ENCODE measurements at regions not wholly inside any gene's neighbourhood (a gene's known extent, or its start where the extent isn't known, plus 50 kb on each side); places are given as distances from the start of the nearest gene placed in this dataset.

DNA sequence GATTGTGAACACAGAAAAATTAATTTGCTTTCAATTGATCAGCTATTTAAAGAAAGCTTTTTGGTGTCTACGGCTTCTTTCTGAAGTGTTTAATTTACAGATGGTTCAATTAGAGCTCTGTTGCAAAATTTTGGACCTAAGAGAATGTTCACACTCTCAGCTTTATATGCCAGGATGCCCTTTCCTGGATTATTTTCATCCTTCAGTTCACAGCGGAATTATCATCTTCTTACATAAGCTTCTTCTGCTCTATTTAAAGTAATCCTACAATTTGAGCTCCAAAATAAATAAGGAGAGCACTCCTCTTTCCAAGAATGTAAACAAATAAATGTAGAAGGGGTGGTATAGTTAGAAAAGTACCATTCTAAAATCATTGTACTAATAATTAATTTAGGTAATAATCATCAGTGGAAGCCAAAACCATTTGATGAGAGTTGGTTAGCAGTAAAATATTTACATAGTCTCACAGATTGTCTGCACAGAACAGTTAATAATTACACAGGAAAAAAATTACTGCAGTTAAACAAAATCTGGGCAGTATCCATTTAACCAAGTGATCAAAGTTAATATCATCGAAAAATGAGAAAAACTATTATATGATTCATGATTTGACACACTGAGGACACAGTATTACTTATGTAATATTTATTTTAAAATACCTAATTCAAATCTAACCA, 298.0 kb upstream of the TMEM229A start (continued):
- TF ChIP-seq ZNF331 (CRISPR knock-in tag; IDR thresholded peaks at IDR 0.05; ENCODE audit: low read depth), result no peak
- TF ChIP-seq JUNB (IDR thresholded peaks at IDR 0.05; ENCODE audit: unreplicated experiment), result no peak
- no peak for TF ChIP-seq NANOG (IDR thresholded peaks at IDR 0.05; ENCODE audit: borderline replicate concordance)
- TF ChIP-seq, protein P1, sequence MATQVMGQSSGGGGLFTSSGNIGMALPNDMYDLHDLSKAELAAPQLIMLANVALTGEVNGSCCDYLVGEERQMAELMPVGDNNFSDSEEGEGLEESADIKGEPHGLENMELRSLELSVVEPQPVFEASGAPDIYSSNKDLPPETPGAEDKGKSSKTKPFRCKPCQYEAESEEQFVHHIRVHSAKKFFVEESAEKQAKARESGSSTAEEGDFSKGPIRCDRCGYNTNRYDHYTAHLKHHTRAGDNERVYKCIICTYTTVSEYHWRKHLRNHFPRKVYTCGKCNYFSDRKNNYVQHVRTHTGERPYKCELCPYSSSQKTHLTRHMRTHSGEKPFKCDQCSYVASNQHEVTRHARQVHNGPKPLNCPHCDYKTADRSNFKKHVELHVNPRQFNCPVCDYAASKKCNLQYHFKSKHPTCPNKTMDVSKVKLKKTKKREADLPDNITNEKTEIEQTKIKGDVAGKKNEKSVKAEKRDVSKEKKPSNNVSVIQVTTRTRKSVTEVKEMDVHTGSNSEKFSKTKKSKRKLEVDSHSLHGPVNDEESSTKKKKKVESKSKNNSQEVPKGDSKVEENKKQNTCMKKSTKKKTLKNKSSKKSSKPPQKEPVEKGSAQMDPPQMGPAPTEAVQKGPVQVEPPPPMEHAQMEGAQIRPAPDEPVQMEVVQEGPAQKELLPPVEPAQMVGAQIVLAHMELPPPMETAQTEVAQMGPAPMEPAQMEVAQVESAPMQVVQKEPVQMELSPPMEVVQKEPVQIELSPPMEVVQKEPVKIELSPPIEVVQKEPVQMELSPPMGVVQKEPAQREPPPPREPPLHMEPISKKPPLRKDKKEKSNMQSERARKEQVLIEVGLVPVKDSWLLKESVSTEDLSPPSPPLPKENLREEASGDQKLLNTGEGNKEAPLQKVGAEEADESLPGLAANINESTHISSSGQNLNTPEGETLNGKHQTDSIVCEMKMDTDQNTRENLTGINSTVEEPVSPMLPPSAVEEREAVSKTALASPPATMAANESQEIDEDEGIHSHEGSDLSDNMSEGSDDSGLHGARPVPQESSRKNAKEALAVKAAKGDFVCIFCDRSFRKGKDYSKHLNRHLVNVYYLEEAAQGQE (IDR thresholded peaks at IDR 0.05; ENCODE audit: unreplicated experiment), result no peak

- ATAC-seq (no peak), DNase-seq (ENCODE audit: low spot score) (no peak)
- H3K4me3 ChIP-seq, result no peak overlapping the region
- no peaks in the 10 kb centered on the region for H3K27me3 ChIP-seq (ENCODE audit: insufficient read depth)
- no peaks in the 10 kb centered on the region for H3K9me2 ChIP-seq (ENCODE audit: insufficient read depth)
- Mint-ChIP-seq H3K9me3 (no peaks in the 10 kb centered on the region; the same call in 2 of the 3 replicates), H3K36me3 (ENCODE audit: low read depth) (no peaks in the 10 kb centered on the region), H3K27ac (no peak overlapping the region), H3K4me3 (no peak overlapping the region), H3K4me1 (peaks cover 3% of the 10 kb centered on the region; the same call in 2 of the 3 replicates), H3K27me3 (ENCODE audit: insufficient read depth, low read depth, poor library complexity) (no peaks in the 10 kb centered on the region)
- H3K79me2 ChIP-seq (replicated peaks; ENCODE audit: insufficient read depth), result no peaks in the 10 kb centered on the region
- no peaks in the 10 kb centered on the region for H3K4me1 ChIP-seq (ENCODE audit: insufficient read depth)
- H3K27ac ChIP-seq (ENCODE audit: low read depth), result no peak overlapping the region
- TF ChIP-seq EZH2phosphoT487 (IDR thresholded peaks at IDR 0.05; ENCODE audit: unreplicated experiment), result no peak
- TF ChIP-seq, protein P2, sequence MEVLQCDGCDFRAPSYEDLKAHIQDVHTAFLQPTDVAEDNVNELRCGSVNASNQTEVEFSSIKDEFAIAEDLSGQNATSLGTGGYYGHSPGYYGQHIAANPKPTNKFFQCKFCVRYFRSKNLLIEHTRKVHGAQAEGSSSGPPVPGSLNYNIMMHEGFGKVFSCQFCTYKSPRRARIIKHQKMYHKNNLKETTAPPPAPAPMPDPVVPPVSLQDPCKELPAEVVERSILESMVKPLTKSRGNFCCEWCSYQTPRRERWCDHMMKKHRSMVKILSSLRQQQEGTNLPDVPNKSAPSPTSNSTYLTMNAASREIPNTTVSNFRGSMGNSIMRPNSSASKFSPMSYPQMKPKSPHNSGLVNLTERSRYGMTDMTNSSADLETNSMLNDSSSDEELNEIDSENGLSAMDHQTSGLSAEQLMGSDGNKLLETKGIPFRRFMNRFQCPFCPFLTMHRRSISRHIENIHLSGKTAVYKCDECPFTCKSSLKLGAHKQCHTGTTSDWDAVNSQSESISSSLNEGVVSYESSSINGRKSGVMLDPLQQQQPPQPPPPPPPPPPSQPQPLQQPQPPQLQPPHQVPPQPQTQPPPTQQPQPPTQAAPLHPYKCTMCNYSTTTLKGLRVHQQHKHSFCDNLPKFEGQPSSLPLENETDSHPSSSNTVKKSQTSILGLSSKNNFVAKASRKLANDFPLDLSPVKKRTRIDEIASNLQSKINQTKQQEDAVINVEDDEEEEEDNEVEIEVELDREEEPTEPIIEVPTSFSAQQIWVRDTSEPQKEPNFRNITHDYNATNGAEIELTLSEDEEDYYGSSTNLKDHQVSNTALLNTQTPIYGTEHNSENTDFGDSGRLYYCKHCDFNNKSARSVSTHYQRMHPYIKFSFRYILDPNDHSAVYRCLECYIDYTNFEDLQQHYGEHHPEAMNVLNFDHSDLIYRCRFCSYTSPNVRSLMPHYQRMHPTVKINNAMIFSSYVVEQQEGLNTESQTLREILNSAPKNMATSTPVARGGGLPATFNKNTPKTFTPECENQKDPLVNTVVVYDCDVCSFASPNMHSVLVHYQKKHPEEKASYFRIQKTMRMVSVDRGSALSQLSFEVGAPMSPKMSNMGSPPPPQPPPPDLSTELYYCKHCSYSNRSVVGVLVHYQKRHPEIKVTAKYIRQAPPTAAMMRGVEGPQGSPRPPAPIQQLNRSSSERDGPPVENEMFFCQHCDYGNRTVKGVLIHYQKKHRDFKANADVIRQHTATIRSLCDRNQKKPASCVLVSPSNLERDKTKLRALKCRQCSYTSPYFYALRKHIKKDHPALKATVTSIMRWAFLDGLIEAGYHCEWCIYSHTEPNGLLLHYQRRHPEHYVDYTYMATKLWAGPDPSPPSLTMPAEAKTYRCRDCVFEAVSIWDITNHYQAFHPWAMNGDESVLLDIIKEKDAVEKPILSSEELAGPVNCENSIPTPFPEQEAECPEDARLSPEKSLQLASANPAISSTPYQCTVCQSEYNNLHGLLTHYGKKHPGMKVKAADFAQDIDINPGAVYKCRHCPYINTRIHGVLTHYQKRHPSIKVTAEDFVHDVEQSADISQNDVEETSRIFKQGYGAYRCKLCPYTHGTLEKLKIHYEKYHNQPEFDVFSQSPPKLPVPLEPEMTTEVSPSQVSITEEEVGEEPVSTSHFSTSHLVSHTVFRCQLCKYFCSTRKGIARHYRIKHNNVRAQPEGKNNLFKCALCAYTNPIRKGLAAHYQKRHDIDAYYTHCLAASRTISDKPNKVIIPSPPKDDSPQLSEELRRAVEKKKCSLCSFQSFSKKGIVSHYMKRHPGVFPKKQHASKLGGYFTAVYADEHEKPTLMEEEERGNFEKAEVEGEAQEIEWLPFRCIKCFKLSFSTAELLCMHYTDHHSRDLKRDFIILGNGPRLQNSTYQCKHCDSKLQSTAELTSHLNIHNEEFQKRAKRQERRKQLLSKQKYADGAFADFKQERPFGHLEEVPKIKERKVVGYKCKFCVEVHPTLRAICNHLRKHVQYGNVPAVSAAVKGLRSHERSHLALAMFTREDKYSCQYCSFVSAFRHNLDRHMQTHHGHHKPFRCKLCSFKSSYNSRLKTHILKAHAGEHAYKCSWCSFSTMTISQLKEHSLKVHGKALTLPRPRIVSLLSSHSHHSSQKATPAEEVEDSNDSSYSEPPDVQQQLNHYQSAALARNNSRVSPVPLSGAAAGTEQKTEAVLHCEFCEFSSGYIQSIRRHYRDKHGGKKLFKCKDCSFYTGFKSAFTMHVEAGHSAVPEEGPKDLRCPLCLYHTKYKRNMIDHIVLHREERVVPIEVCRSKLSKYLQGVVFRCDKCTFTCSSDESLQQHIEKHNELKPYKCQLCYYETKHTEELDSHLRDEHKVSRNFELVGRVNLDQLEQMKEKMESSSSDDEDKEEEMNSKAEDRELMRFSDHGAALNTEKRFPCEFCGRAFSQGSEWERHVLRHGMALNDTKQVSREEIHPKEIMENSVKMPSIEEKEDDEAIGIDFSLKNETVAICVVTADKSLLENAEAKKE (CRISPR knock-in tag; IDR thresholded peaks at IDR 0.05), result no peak
- no peak for TF ChIP-seq ZNF114 (CRISPR knock-in tag; IDR thresholded peaks at IDR 0.05)
- TF ChIP-seq, protein P3, sequence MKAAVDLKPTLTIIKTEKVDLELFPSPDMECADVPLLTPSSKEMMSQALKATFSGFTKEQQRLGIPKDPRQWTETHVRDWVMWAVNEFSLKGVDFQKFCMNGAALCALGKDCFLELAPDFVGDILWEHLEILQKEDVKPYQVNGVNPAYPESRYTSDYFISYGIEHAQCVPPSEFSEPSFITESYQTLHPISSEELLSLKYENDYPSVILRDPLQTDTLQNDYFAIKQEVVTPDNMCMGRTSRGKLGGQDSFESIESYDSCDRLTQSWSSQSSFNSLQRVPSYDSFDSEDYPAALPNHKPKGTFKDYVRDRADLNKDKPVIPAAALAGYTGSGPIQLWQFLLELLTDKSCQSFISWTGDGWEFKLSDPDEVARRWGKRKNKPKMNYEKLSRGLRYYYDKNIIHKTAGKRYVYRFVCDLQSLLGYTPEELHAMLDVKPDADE (IDR thresholded peaks at IDR 0.05), result no peak
- no peak for TF ChIP-seq ZNF331 (CRISPR knock-in tag; IDR thresholded peaks at IDR 0.05; ENCODE audit: low read depth)
- H3F3A ChIP-seq (replicated peaks; ENCODE audit: low read depth), result no peaks in the 10 kb centered on the region
- no peaks in the 10 kb centered on the region for H3K36me3 ChIP-seq (ENCODE audit: insufficient read depth)
- no peak overlapping the region for H3K4me2 ChIP-seq
- H2AFZ ChIP-seq, result peak overlapping the region; percentile 14; the same call in 1 of the 2 replicates
- no peaks in the 10 kb centered on the region for H4K20me1 ChIP-seq (replicated peaks; ENCODE audit: insufficient read depth)
These were observed 295.9 kb upstream of the TMEM229A start for GRCh38 chr7:124328774-124329173.

All from GM23338 (cell line).